Thyroid gland (tissue), 4 donors: ENCODE measurements at regions not wholly inside any gene's neighbourhood (a gene's known extent, or its start where the extent isn't known, plus 50 kb on each side); places are given as distances from the start of the nearest gene placed in this dataset.

Experiments
- POLR2A ChIP-seq, 2 donors: fragments of 450-650 bp; IDR thresholded peaks; one replicate each; pipeline ENCODE4 v1.6.1; 2017; ENCODE audit warnings: antibody characterized with exemption in 2 of 2, mild to moderate bottlenecking in 2 of 2, moderate library complexity in 1 of 2
- TF ChIP-seq, protein P1 (sequence below), 6 experiments: fragments of 200-600 bp in 3 of 6; fragments of 450-650 bp in 3 of 6; sonication (generic) in 3 of 6; IDR thresholded peaks; one replicate each; pipeline ENCODE4 v1.5.1; 2016 to 2019; ENCODE audit warnings: antibody characterized with exemption in 6 of 6, mild to moderate bottlenecking in 2 of 6, inconsistent platforms in 1 of 6, moderate library complexity in 1 of 6

DNA sequence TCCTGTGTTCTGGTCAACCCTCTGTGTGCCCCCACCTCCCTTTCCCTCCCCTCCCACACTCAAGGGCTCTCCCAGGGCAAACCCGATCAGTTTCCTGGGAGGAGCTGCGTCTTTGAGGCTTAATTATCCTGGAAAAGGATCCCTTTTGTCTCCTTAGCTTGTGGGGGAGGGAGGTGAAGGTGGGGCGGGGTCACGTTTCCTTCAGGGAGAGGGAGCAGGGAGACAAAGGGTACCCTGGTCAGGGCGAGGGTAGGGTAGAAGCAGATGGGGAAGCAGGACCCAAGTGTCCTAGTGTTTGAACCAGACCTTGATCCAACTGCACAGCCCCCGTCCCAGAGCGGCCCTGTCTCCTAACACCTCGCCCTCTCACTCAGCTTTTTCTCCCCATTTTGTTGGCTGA is 90.1 kb downstream of the HIF1AN start:
- no peak for TF ChIP-seq POLR2A (IDR thresholded peaks at IDR 0.05)
- TF ChIP-seq, protein P1, sequence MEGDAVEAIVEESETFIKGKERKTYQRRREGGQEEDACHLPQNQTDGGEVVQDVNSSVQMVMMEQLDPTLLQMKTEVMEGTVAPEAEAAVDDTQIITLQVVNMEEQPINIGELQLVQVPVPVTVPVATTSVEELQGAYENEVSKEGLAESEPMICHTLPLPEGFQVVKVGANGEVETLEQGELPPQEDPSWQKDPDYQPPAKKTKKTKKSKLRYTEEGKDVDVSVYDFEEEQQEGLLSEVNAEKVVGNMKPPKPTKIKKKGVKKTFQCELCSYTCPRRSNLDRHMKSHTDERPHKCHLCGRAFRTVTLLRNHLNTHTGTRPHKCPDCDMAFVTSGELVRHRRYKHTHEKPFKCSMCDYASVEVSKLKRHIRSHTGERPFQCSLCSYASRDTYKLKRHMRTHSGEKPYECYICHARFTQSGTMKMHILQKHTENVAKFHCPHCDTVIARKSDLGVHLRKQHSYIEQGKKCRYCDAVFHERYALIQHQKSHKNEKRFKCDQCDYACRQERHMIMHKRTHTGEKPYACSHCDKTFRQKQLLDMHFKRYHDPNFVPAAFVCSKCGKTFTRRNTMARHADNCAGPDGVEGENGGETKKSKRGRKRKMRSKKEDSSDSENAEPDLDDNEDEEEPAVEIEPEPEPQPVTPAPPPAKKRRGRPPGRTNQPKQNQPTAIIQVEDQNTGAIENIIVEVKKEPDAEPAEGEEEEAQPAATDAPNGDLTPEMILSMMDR (IDR thresholded peaks at IDR 0.05) = no peak
